ENCODE measurements at regions not wholly inside any gene's neighbourhood (a gene's known extent, or its start where the extent isn't known, plus 50 kb on each side); places are given as distances from the start of the nearest gene placed in this dataset.

DNA sequence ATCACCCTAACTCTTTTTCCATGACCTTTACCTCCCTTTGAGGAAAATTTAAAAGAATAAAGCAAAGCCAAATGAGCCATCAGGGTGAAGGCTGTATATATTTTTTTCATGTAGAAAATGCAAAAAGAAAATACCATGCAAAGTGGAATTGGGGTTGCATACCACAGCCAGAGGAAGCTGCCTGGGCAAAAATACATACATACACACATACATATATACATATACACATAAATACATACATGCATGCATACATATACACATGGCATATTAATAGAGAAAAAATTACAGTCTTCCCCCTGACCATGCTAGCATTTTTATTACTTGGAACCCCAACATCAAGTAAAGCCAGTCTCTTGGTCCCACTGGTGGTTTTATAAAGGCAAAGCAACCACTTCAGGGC, 63.7 kb upstream of the TMCO5A start:
- DNase-seq (ENCODE audit: low read depth, low spot score) = no peak

DNA sequence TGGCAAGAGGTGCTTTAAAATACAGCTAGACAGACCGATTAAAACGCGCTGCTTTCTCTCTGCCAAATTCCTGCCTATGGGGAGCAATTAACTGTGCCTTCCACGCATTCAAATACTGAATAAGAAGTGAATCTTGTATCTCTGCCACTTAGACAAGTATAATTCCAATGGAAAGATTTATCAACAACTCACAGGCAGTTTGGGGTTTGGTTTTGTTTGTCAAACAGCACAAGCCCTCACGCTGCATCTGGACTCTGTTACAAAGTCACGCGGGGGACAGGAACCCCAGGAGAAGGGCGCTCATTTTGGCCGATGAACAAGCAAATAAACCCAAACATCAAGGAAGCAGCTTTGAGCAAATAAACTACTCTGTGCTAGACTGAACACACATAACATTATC, 61.8 kb upstream of the TMCO5A start:
- DNase-seq (ENCODE audit: low read depth, low spot score) = no peak

DNA sequence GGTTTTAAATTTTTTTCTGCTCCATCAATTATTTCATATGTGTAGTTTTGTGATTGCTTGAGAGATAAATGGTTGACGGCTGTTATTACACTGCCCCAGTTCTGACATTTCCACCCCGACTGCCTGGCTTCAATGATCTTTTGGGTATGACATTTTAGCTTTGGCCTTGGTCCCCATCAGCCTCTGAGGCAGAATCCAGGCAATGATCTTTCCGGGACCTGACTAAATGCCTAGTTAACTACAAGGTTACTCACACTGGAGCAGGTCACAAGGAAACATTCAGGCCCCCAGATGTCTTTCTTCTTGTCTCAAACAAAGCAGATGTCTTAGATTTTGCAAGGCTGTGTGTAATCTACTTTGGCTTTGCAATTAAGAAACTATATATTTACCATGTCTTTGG, 61.1 kb upstream of the TMCO5A start:
- DNase-seq (ENCODE audit: low read depth, low spot score) = no peak

DNA sequence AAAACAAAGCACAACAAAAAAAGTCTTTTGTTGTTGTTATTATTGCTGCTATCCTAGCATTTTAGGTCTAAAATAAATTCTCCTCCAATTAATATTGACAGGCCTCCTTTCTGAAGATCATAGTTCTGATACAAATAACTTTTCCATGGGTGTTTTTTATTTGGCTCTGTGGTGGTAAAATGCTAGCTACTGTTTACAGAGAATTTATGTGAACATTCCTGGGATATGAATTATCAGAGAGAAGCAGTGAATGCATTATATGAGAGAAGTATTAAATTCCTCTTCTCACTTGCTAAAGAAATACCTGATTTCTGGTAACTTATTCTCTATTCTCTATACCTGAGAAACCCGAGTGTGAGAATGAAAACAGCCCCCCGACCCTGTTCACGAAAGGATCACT, 57.5 kb upstream of the TMCO5A start:
- no peak for DNase-seq (ENCODE audit: low read depth, low spot score)

DNA sequence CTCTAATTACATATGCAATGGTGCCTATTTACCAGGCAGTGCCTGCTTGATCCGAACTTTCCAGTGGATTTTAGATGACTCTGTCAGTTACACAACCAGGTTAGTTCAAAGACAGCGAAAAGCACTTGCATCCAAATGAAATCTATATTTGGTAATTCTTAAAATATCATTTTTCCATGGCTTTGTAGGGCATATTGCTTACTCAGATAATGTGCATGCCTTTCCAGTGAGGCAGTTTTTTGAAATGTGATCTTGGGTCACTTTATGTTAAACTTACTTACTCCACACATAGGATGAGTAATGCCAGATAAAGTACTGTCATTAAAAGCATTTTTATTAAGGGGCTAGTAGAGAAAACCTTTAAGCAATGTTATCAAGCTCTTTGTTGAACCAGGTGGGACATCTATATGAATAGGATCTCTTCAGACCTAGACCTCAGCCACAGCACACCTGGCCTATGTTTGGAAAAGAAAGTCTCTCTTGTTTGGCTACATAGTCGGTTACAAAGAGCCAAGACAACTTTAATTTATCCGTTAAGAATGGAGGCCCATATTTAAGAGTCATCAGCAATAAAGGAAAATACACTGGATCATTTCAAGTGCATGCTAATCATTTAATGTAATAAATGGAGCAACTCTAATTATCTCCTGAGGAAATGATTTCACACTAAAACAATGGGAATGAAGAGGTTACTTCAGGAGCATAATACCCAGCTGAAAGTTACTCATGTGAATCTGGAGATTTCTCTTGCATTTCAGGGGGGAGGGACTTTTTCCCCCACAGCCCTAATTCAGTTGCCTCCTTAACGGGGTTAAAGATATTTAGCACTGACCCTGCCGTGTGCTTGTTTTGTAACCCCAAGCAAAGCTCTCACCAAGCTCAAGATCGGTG, 56.3 kb upstream of the TMCO5A start:
- DNase-seq (ENCODE audit: low read depth, low spot score) = peak; percentile 47

DNA sequence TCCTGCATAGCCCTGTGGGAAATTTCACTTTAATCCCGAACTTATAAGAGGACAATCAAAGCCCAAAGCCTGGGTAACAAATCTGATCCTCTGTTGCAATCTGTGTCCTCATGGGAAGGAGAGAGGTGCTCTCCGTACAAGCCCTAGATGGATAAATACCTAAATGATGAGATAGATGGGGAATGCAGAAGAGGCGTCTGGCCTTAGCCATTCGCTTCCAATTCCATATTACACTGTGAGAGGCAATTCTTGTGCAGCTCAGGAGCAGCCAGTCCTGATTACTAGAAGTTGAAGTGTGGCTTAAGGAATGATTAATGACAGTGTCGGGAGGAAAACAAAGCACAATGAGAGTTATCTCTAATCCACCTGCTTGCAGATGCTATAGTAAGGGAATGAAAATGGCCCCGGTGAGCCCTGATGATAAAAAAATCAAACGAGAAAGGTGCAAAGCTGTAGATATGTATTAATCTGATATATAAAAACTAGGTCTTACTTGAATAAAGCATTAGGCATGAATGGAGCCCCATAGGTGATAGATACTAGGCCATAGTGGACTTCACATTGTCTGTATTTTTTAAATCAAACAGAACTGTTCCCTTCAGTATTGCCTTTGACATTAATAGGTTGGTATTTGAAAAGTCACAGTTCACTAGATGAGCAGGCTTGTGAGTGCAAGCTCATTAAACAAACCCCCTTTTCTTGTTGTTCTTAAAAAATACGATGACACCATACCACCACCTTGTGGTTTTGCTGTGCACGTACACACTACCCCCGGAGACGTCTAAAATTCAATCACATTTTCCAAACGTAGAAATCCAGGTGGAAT, 54.2 kb upstream of the TMCO5A start:
- peak; percentile 80 for DNase-seq (ENCODE audit: low read depth, low spot score)

DNA sequence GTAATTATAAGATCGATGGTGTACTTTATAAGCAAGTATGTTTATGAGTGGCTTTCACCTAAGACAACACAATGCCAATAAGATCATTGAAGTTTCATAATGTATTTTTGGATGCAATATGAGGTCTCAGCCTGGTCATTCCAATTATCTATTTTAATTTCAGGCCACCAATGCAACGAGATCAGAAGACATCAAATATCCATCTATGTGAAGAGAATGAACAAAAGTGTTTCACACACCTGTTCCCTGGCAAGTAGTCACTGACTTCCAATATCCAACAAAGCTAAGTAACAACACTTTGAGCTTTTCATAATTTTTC, 53.6 kb upstream of the TMCO5A start:
- DNase-seq (ENCODE audit: low read depth, low spot score) = no peak

DNA sequence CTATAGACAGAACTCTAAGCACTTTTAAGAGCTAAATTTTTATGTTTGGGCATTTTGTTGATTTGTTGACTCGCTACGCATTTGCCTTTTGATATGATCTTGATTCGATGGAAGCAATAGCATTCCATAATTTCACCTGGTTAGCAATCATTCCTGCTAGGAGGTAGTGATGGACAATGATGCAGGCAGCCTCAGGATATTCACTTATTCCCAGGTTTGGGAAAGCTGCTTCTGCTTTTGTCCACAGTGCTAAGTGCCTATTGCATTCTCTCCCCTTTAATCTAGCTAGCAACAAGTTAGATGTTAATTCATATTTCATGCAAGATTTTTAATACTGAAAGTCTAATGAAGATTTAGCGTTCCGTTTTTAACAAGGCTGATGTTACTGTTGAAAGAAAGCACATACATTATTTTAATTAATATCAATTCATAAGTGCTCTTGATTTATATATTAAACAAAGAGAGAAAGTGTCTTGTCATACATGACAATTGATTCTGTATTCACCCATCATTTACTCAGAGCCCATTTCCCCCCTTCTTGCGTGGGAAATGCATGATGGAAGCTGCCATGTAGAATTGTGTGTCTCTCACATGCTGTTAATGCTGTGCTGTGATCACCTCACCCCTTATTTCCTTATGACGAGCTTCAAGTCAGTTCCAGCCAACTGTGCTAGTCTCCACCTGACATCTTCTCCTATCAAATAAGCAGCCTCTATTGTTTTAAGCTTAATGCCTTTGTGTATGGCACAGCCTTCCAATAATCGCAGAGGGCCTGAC, 53.0 kb upstream of the TMCO5A start:
- no peak for DNase-seq (ENCODE audit: low read depth, low spot score)

DNA sequence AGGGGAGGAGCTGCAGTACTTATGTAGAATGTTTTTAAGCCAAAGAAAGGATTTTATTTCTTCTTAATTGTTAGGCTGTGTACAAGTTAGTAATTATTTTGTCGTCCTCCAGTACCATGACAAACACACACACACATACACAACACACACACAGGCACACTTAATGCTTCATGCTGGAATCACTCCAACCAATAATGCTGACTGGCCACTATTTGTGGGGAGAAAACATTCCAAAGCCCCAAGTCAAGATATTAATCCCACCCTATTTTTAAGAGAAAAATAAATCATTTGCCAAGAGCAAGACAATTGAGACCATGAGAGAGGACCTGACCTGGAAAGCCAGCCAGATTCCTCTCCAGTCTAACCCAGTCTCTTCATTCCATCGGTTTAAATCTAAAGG, 51.8 kb upstream of the TMCO5A start:
- DNase-seq (ENCODE audit: low read depth, low spot score) = no peak
